ENCODE measurements at regions not wholly inside any gene's neighbourhood (a gene's known extent, or its start where the extent isn't known, plus 50 kb on each side); places are given as distances from the start of the nearest gene placed in this dataset.

GRCh38 chr7:116188-116981 lies 76.0 kb upstream of the FAM20C start:
- TF ChIP-seq CTCF (IDR thresholded peaks at IDR 0.05 in 4 of 5, conservative IDR thresholded peaks at IDR 0.05 in 1 of 5) = no peak
- no peak for TF ChIP-seq POLR2A (IDR thresholded peaks at IDR 0.05)

Measured in gastrocnemius medialis (tissue), 4 donors.